ENCODE measurements at regions not wholly inside any gene's neighbourhood (a gene's known extent, or its start where the extent isn't known, plus 50 kb on each side); places are given as distances from the start of the nearest gene placed in this dataset.

DNA sequence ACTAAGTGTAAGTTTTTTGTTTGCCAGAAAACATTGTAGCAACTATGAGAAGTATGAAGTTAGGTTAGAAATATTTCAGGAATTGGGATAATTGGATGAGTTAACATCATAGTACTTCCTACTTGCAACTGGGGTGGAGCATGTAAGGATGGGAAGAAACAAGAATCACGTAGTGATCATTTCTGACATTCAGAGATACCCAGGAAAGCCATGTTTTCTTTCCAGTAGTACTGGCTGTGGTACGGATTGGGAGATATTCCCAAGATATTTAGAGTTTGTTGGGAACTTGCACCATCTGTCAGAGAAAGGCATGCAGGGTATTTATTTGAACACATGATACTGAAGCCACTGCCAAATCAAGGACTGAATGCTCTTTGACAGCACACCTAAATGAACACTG is 87.6 kb upstream of the SLC4A4 start:
- TF ChIP-seq, protein P1, sequence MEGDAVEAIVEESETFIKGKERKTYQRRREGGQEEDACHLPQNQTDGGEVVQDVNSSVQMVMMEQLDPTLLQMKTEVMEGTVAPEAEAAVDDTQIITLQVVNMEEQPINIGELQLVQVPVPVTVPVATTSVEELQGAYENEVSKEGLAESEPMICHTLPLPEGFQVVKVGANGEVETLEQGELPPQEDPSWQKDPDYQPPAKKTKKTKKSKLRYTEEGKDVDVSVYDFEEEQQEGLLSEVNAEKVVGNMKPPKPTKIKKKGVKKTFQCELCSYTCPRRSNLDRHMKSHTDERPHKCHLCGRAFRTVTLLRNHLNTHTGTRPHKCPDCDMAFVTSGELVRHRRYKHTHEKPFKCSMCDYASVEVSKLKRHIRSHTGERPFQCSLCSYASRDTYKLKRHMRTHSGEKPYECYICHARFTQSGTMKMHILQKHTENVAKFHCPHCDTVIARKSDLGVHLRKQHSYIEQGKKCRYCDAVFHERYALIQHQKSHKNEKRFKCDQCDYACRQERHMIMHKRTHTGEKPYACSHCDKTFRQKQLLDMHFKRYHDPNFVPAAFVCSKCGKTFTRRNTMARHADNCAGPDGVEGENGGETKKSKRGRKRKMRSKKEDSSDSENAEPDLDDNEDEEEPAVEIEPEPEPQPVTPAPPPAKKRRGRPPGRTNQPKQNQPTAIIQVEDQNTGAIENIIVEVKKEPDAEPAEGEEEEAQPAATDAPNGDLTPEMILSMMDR (IDR thresholded peaks at IDR 0.05 in 2 of 3, conservative IDR thresholded peaks at IDR 0.05 in 1 of 3; ENCODE audit: control insufficient read depth in 2 of 3, extremely low read depth in 1 of 3, insufficient read depth in 1 of 3, low read depth in 3 of 3, low read length in 3 of 3) = no peak
- no peak for TF ChIP-seq ZNF274 (IDR thresholded peaks at IDR 0.05; ENCODE audit: insufficient read depth, insufficient read length)
- TF ChIP-seq HCFC1 (IDR thresholded peaks at IDR 0.05; ENCODE audit: low read length) = no peak
- TF ChIP-seq, protein P2, sequence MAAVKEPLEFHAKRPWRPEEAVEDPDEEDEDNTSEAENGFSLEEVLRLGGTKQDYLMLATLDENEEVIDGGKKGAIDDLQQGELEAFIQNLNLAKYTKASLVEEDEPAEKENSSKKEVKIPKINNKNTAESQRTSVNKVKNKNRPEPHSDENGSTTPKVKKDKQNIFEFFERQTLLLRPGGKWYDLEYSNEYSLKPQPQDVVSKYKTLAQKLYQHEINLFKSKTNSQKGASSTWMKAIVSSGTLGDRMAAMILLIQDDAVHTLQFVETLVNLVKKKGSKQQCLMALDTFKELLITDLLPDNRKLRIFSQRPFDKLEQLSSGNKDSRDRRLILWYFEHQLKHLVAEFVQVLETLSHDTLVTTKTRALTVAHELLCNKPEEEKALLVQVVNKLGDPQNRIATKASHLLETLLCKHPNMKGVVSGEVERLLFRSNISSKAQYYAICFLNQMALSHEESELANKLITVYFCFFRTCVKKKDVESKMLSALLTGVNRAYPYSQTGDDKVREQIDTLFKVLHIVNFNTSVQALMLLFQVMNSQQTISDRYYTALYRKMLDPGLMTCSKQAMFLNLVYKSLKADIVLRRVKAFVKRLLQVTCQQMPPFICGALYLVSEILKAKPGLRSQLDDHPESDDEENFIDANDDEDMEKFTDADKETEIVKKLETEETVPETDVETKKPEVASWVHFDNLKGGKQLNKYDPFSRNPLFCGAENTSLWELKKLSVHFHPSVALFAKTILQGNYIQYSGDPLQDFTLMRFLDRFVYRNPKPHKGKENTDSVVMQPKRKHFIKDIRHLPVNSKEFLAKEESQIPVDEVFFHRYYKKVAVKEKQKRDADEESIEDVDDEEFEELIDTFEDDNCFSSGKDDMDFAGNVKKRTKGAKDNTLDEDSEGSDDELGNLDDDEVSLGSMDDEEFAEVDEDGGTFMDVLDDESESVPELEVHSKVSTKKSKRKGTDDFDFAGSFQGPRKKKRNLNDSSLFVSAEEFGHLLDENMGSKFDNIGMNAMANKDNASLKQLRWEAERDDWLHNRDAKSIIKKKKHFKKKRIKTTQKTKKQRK (IDR thresholded peaks at IDR 0.05; ENCODE audit: low read depth, low read length) = no peak
